PFSK-1 (cell line): ENCODE measurements at regions not wholly inside any gene's neighbourhood (a gene's known extent, or its start where the extent isn't known, plus 50 kb on each side); places are given as distances from the start of the nearest gene placed in this dataset.

ENCODE experiments used
- FOXP2 ChIP-seq: optimal IDR thresholded peaks from 2 replicates; pipeline ENCODE3; 2011; ENCODE audit warnings: borderline replicate concordance, control low read depth, inconsistent platforms; ENCODE audit not compliant: insufficient read depth; ENCODE audit errors: extremely low read length, extremely low read depth
- POLR2AphosphoS5 ChIP-seq: IDR thresholded peaks from 2 replicates; pipeline ENCODE4 v1.6.1; 2012; ENCODE audit warnings: low read depth, mild to moderate bottlenecking, control low read depth, low read length, moderate library complexity
- REST ChIP-seq, 2 experiments: IDR thresholded peaks; 2 replicates each; pipeline versions ENCODE4 v1.6.1 to v1.8.0; 2011 to 2012; ENCODE audit warnings: low read depth in 2 of 2, low read length in 2 of 2, control low read depth in 1 of 2, inconsistent platforms in 1 of 2, mild to moderate bottlenecking in 1 of 2, moderate library complexity in 1 of 2; ENCODE audit not compliant: insufficient read depth in 1 of 2
- SIN3A ChIP-seq: IDR thresholded peaks from 2 replicates; pipeline ENCODE4 v1.6.1; 2012; ENCODE audit warnings: mild to moderate bottlenecking, low read length, moderate library complexity, borderline replicate concordance; ENCODE audit not compliant: insufficient read depth
- TAF1 ChIP-seq: IDR thresholded peaks from 2 replicates; pipeline ENCODE4 v1.6.1; 2012; ENCODE audit warnings: low read length, control low read depth, borderline replicate concordance; ENCODE audit not compliant: insufficient read depth

- TF ChIP-seq POLR2AphosphoS5 = no peak
- TF ChIP-seq TAF1 = no peak
- TF ChIP-seq SIN3A = no peak
- no peak for TF ChIP-seq FOXP2
- TF ChIP-seq REST (IDR thresholded peaks at IDR 0.05; ENCODE audit: insufficient read depth in 1 of 2, low read depth in 2 of 2, low read length in 2 of 2) = no peak
These were observed 348.6 kb upstream of the ANO3 start for GRCh38 chr11:25983280-25983679.

- TF ChIP-seq POLR2AphosphoS5 (no peak), FOXP2 (no peak), TAF1 (no peak), SIN3A (no peak), REST (IDR thresholded peaks at IDR 0.05; ENCODE audit: insufficient read depth in 1 of 2, low read depth in 2 of 2, low read length in 2 of 2) (no peak)
These were observed 343.8 kb upstream of the ANO3 start for GRCh38 chr11:25988178-25988577.

GRCh38 chr11:25990406-25990805 lies 341.5 kb upstream of the ANO3 start:
- no peak for TF ChIP-seq FOXP2
- TF ChIP-seq SIN3A = no peak
- TF ChIP-seq POLR2AphosphoS5 = no peak
- no peak for TF ChIP-seq REST (IDR thresholded peaks at IDR 0.05; ENCODE audit: insufficient read depth in 1 of 2, low read depth in 2 of 2, low read length in 2 of 2)
- no peak for TF ChIP-seq TAF1

GRCh38 chr11:25991476-25991875 lies 340.5 kb upstream of the ANO3 start:
- TF ChIP-seq REST (IDR thresholded peaks at IDR 0.05; ENCODE audit: insufficient read depth in 1 of 2, low read depth in 2 of 2, low read length in 2 of 2) (no peak), TAF1 (no peak), POLR2AphosphoS5 (no peak), SIN3A (no peak), FOXP2 (no peak)

- TF ChIP-seq POLR2AphosphoS5 (no peak), TAF1 (no peak), REST (IDR thresholded peaks at IDR 0.05; ENCODE audit: insufficient read depth in 1 of 2, low read depth in 2 of 2, low read length in 2 of 2) (no peak), SIN3A (no peak), FOXP2 (no peak)
These were observed 339.6 kb upstream of the ANO3 start for GRCh38 chr11:25992294-25992693.
